ENCODE measurements at regions not wholly inside any gene's neighbourhood (a gene's known extent, or its start where the extent isn't known, plus 50 kb on each side); places are given as distances from the start of the nearest gene placed in this dataset.

GRCh38 chr1:8239039-8239305 is 78.9 kb upstream of the SLC45A1 start:
- peak overlapping the region; percentile 56; the same call in 1 of the 2 replicates for H2BK20ac ChIP-seq (ENCODE audit: low read depth, low read length)
- peak overlapping the region; percentile 54; the same call in 1 of the 2 replicates for H4K5ac ChIP-seq (ENCODE audit: low read depth, low read length)
- ChIA-PET POLR2A (ENCODE audit: unreplicated experiment) (no interaction called here), CTCF (interaction anchor here (0.6 to 1.4 kb wide), 3 partner anchors 64 to 218 kb away, joined by 3 to 4 read pairs (median 3); no protein-coding TSS in a partner anchor)
- TF ChIP-seq MAZ (IDR thresholded peaks at IDR 0.05; ENCODE audit: borderline replicate concordance, low read depth, low read length) (no peak), CEBPB (IDR thresholded peaks at IDR 0.05; ENCODE audit: low read depth, low read length) (peak; percentile 80), BHLHE40 (IDR thresholded peaks at IDR 0.05; ENCODE audit: low read depth, low read length) (no peak), SMC3 (IDR thresholded peaks at IDR 0.05; ENCODE audit: low read depth, low read length) (peak; percentile 46), RAD21 (IDR thresholded peaks at IDR 0.05; ENCODE audit: low read length) (peak; percentile 46), RCOR1 (IDR thresholded peaks at IDR 0.05; ENCODE audit: insufficient replicate concordance, low read length) (no peak), ELK1 (IDR thresholded peaks at IDR 0.05; ENCODE audit: borderline replicate concordance, low read depth, low read length) (no peak), CHD1 (IDR thresholded peaks at IDR 0.05; ENCODE audit: low read depth, low read length) (no peak), NFE2L2 (IDR thresholded peaks at IDR 0.05; ENCODE audit: low read depth, low read length) (no peak), USF2 (IDR thresholded peaks at IDR 0.05; ENCODE audit: low read depth, low read length) (no peak), CTCF (conservative IDR thresholded peaks at IDR 0.05; ENCODE audit: low read depth, low read length) (peak; percentile 46), FOS (IDR thresholded peaks at IDR 0.05; ENCODE audit: low read depth, low read length) (no peak)
- H3K79me1 ChIP-seq (ENCODE audit: low read depth in 1 of 2, low read length in 2 of 2): no peaks in the 10 kb centered on the region
- H3K23ac ChIP-seq (ENCODE audit: low read depth, low read length): no peak overlapping the region
- peak overlapping the region; percentile 13 for H3K14ac ChIP-seq (replicated peaks; ENCODE audit: low read depth, low read length)
- no TSS peak for BruUV-seq (replicated peaks)
- no peaks in the 10 kb centered on the region for H3K9me3 ChIP-seq (ENCODE audit: control insufficient read depth, insufficient read depth, low read length)
- no peak overlapping the region for H3K4me2 ChIP-seq (ENCODE audit: low read depth, low read length)
- WGBS, 2 experiments (ENCODE audit: extremely low coverage in 2 of 2, insufficient read length in 1 of 2): 68% methylated on average over 2 of the region's 5 CpGs; no CpG with 5 or more reads in 1 of the 2 experiments
- H2AK5ac ChIP-seq (ENCODE audit: low read depth, low read length): peak overlapping the region; percentile 90
- H2BK120ac ChIP-seq (ENCODE audit: low read depth, low read length): peak overlapping the region; percentile 72
- intact Hi-C loops (cut with micrococcal nuclease) (loop anchor here (2.0 kb wide), 2 partner anchors 212 to 256 kb away; partner anchors contain the start of gene ERRFI1), in situ Hi-C loops (cut with MboI; ENCODE audit: low sequenced_read_pairs) (no loop called here), dilution Hi-C loops (cut with HindIII; ENCODE audit: low sequenced_read_pairs, unreplicated experiment) (no loop called here)
- H3K36me3 ChIP-seq (ENCODE audit: control insufficient read depth, insufficient read depth, low read length): no peaks in the 10 kb centered on the region
- peak overlapping the region; percentile 89; the same call in 2 of the 3 replicates for H2BK15ac ChIP-seq (ENCODE audit: low read depth, low read length)
- peak overlapping the region; percentile 19; the same call in 1 of the 2 replicates for H3K56ac ChIP-seq (ENCODE audit: extremely low read depth, insufficient read depth, low read length)
- no peak overlapping the region for H2AK9ac ChIP-seq (replicated peaks; ENCODE audit: low read depth, low read length, poor library complexity)
- H3K27ac ChIP-seq (ENCODE audit: insufficient read depth, low read length): peak overlapping the region; percentile 76
- DNase-seq (peak; percentile 58), ATAC-seq (ENCODE audit: low read depth) (peak; percentile 12; the same call in 1 of the 2 replicates)
- no peak overlapping the region for H2AFZ ChIP-seq (replicated peaks; ENCODE audit: low read length, poor library complexity)
- peak overlapping the region; percentile 61 for H3K9ac ChIP-seq (ENCODE audit: low read depth, low read length)
- peak overlapping the region; percentile 7 to 68; a peak in 2 of 4 replicates for H4K8ac ChIP-seq (ENCODE audit: low read depth in 2 of 2, low read length in 2 of 2)
- peak overlapping the region; percentile 76 for H3K4ac ChIP-seq (ENCODE audit: low read depth, low read length)
- H2BK5ac ChIP-seq (ENCODE audit: low read depth, low read length, poor library complexity, severe bottlenecking): peak overlapping the region; percentile 91
- peak overlapping the region; percentile 32 for H3K18ac ChIP-seq (ENCODE audit: low read depth, low read length)
- no peaks in the 10 kb centered on the region for H3K27me3 ChIP-seq (ENCODE audit: control insufficient read depth, insufficient read depth, low read length)
- no peaks in the 10 kb centered on the region for H4K20me1 ChIP-seq (ENCODE audit: insufficient read depth, low read length)
- peaks cover 14% of the 10 kb centered on the region for H3K4me1 ChIP-seq (ENCODE audit: control insufficient read depth, insufficient read depth, low read length)
- no peak overlapping the region for H3K4me3 ChIP-seq (ENCODE audit: insufficient read depth, low read depth, low read length)
- peaks cover 7% of the 10 kb centered on the region; the same call in 1 of the 2 replicates for H3K9me1 ChIP-seq (ENCODE audit: insufficient read depth, low read length)
- peak overlapping the region; percentile 65; the same call in 1 of the 2 replicates for H4K91ac ChIP-seq (ENCODE audit: insufficient read depth, low read depth, low read length)
